HEK293T (cell line): ENCODE measurements at regions not wholly inside any gene's neighbourhood (a gene's known extent, or its start where the extent isn't known, plus 50 kb on each side); places are given as distances from the start of the nearest gene placed in this dataset.

Experiments
- BHLHE40 ChIP-seq: fragments of 450-650 bp; IDR thresholded peaks from 2 replicates; pipeline ENCODE4 v1.6.1; 2016; ENCODE audit warnings: mild to moderate bottlenecking, moderate library complexity, borderline replicate concordance
- ELF4 ChIP-seq: fragments of 450-650 bp; IDR thresholded peaks from 2 replicates; pipeline ENCODE4 v1.6.1; 2017; ENCODE audit warnings: antibody characterized with exemption
- FOXA1 ChIP-seq: fragments of 450-650 bp; IDR thresholded peaks from 2 replicates; pipeline ENCODE4 v1.6.1; 2016; ENCODE audit warnings: mild to moderate bottlenecking
- FOXK2 ChIP-seq: fragments of 450-650 bp; IDR thresholded peaks from 2 replicates; pipeline ENCODE4 v1.6.1; 2016; ENCODE audit warnings: mild to moderate bottlenecking
- FOXM1 ChIP-seq: fragments of 450-650 bp; IDR thresholded peaks from 2 replicates; pipeline ENCODE4 v1.6.1; 2017; ENCODE audit warnings: mild to moderate bottlenecking, borderline replicate concordance
- LEF1 ChIP-seq: fragments of 450-650 bp; IDR thresholded peaks from 2 replicates; pipeline ENCODE4 v1.6.1; 2017; ENCODE audit warnings: mild to moderate bottlenecking, borderline replicate concordance
- NFRKB ChIP-seq: fragments of 450-650 bp; IDR thresholded peaks from 2 replicates; pipeline ENCODE4 v1.6.1; 2016; ENCODE audit warnings: mild to moderate bottlenecking, moderate library complexity
- PKNOX1 ChIP-seq: fragments of 450-650 bp; IDR thresholded peaks from 2 replicates; pipeline ENCODE4 v1.6.1; 2016
- SUZ12 ChIP-seq: fragments of 450-650 bp; IDR thresholded peaks from 2 replicates; pipeline ENCODE4 v1.6.1; 2016; ENCODE audit warnings: mild to moderate bottlenecking
- TARDBP ChIP-seq: fragments of 450-650 bp; IDR thresholded peaks from 2 replicates; pipeline ENCODE4 v1.6.1; 2016
- ZNF384 ChIP-seq: fragments of 450-650 bp; IDR thresholded peaks from 2 replicates; pipeline ENCODE4 v1.6.1; 2016

- TF ChIP-seq TARDBP = no peak
- no peak for TF ChIP-seq ELF4
- TF ChIP-seq PKNOX1 = no peak
- TF ChIP-seq FOXA1 = no peak
- no peak for TF ChIP-seq LEF1
- no peak for TF ChIP-seq FOXK2
- TF ChIP-seq ZNF384 = no peak
- TF ChIP-seq NFRKB = no peak
- no peak for TF ChIP-seq SUZ12
- no peak for TF ChIP-seq FOXM1
- TF ChIP-seq BHLHE40 = no peak
These were observed 397.4 kb downstream of the NPIPA8 start for GRCh38 chr16:17939122-17939536.
